Heart left ventricle (tissue), 16 donors: ENCODE measurements at regions not wholly inside any gene's neighbourhood (a gene's known extent, or its start where the extent isn't known, plus 50 kb on each side); places are given as distances from the start of the nearest gene placed in this dataset.

ENCODE experiments used
- ATAC-seq, 4 donors: fragments of 200-7000 bp; cut with Tn5 transposase; one replicate each; pipeline ENCODE4 v1.9.1; 2020 to 2022; ENCODE audit warnings: moderate library complexity in 4 of 4, mild to moderate bottlenecking in 3 of 4, moderate number of reproducible peaks in 1 of 4
- DNase-seq, 5 donors: peaks; one replicate each; pipeline ENCODE4 v3.0.0-alpha.2; 2020
- H3K27ac ChIP-seq, 12 donors: fragments of 200-600 bp; sonication (generic) in 4 of 12; one replicate each; pipeline versions ENCODE4 v1.5.0 to v1.8.0; 2016 to 2022; ENCODE audit warnings: mild to moderate bottlenecking in 2 of 12
- H3K27me3 ChIP-seq, 9 donors: fragments of 200-600 bp; sonication (generic) in 2 of 9; one replicate each; pipeline versions ENCODE4 v1.5.1 to v1.8.0; 2016 to 2022; ENCODE audit warnings: mild to moderate bottlenecking in 3 of 9
- H3K36me3 ChIP-seq, 9 donors: fragments of 200-600 bp; sonication (generic) in 2 of 9; one replicate each; pipeline versions ENCODE4 v1.5.0 to v1.8.0; 2018 to 2022; ENCODE audit warnings: mild to moderate bottlenecking in 2 of 9
- H3K4me1 ChIP-seq, 12 donors: fragments of 200-600 bp; sonication (generic) in 4 of 12; one replicate each; pipeline versions ENCODE4 v1.5.0 to v1.8.0; 2016 to 2022; ENCODE audit warnings: mild to moderate bottlenecking in 3 of 12
- H3K4me3 ChIP-seq, 12 donors: fragments of 200-600 bp; sonication (generic) in 4 of 12; one replicate each; pipeline versions ENCODE4 v1.5.0 to v1.8.0; 2017 to 2022; ENCODE audit warnings: mild to moderate bottlenecking in 9 of 12, moderate library complexity in 4 of 12
- H3K9me3 ChIP-seq, 12 donors: fragments of 200-600 bp; sonication (generic) in 4 of 12; one replicate each; pipeline versions ENCODE4 v1.5.0 to v1.8.0; 2016 to 2022; ENCODE audit warnings: mild to moderate bottlenecking in 1 of 12
- CTCF ChIP-seq, 12 donors: fragments of 200-600 bp; sonication (generic) in 4 of 12; IDR thresholded peaks; one replicate each; pipeline versions ENCODE4 v1.5.0 to v1.8.0; 2018 to 2022; ENCODE audit warnings: antibody characterized with exemption in 12 of 12, mild to moderate bottlenecking in 5 of 12
- POLR2A ChIP-seq, 2 donors: fragments of 450-650 bp; IDR thresholded peaks; one replicate each; pipeline ENCODE4 v1.6.1; 2017; ENCODE audit warnings: antibody characterized with exemption in 2 of 2, mild to moderate bottlenecking in 2 of 2, moderate library complexity in 2 of 2
- WGBS, 4 donors: extraction: QIAGEN DNeasy Blood & Tissue Kit in 2 of 4; methylation state at CpG; one replicate each; pipeline versions ENCODE4 v1.1.5 to v1.1.7; 2013 to 2018; 5-methylcytosine and 5-hydroxymethylcytosine counted together
- intact Hi-C, 10 donors: fragments of 100-400 bp; cut with DNase I; formaldehyde crosslinking; loops; one replicate each; pipeline versions ENCODE4 v1.11.1 to v1.14.2; 2022
- donor health status: ischemic (EF 13 %, LVEDD 7.1; RV severe dilation, severe dysfunction).
- donor health status: healthy with polysubstance abuse.
- donor health status: DM: no; HTN: yes; CAD: no.
- donor health status: DM: no; HTN: no; CAD: no.
- donor health status: ischemic (EF 25% LVEDD 6.9; RV normal size, moderate dysfunction).
- donor health status: ischemic (EF 25% LVEDD 5.7; RV mildly dilated, moderate dysfunction).
- donor health status: healthy.
- donor health status: DM: yes; HTN: yes; CAD: no.
- donor health status: ischemic (EF 35%, LVEDD 5.7; RV mildly dilated, moderate dysfunction).
- donor health status: nonischemic (EF 11% LVEDD 7.7; RV severe dilation, severe dysfunction).
- donor health status: DM: yes; HTN: yes; CAD: no.
- donor health status: PGD.
- donor health status: ischemic (EF 29% LVEDD 5.4; RV normal size, mild dysfunction).
- donor health status: nonischemic (EF 23%, LVEDD 6.1; RV moderate dilation, normal function).

GRCh38 chr12:83808591-83808990 is 1104.0 kb downstream of the SLC6A15 start:
- ATAC-seq (no peak), DNase-seq (no peak)
- H3K27ac ChIP-seq: no peak overlapping the region
- H3K4me3 ChIP-seq: no peak overlapping the region
- no peaks in the 10 kb centered on the region for H3K27me3 ChIP-seq
- WGBS, 4 donors: 65 to 79% (median 73%) methylated on average over 3 of the region's 3 CpGs
- H3K9me3 ChIP-seq: no peaks in the 10 kb centered on the region
- no peak for TF ChIP-seq CTCF (IDR thresholded peaks at IDR 0.05)
- no peak for TF ChIP-seq POLR2A (IDR thresholded peaks at IDR 0.05)
- intact Hi-C loops: no loop called here
- no peaks in the 10 kb centered on the region for H3K36me3 ChIP-seq
- H3K4me1 ChIP-seq: no peaks in the 10 kb centered on the region

- H3K27me3 ChIP-seq: no peaks in the 10 kb centered on the region
- H3K4me3 ChIP-seq: no peak overlapping the region
- no peaks in the 10 kb centered on the region for H3K9me3 ChIP-seq
- intact Hi-C loops: no loop called here
- no peak overlapping the region for H3K27ac ChIP-seq
- H3K36me3 ChIP-seq: no peaks in the 10 kb centered on the region
- 86 to 91% (median 87%) methylated on average over 3 of the region's 3 CpGs for WGBS, 4 donors
- DNase-seq (no peak), ATAC-seq (no peak)
- H3K4me1 ChIP-seq: no peaks in the 10 kb centered on the region
- no peak for TF ChIP-seq CTCF (IDR thresholded peaks at IDR 0.05)
- no peak for TF ChIP-seq POLR2A (IDR thresholded peaks at IDR 0.05)
These were observed 1104.7 kb downstream of the SLC6A15 start for GRCh38 chr12:83807871-83808270.

- no peaks in the 10 kb centered on the region for H3K27me3 ChIP-seq
- no peaks in the 10 kb centered on the region for H3K4me1 ChIP-seq
- DNase-seq (no peak), ATAC-seq (no peak)
- intact Hi-C loops: no loop called here
- WGBS, 4 donors: 63 to 90% (median 81%) methylated on average over 4 of the region's 4 CpGs
- H3K4me3 ChIP-seq: no peak overlapping the region
- no peaks in the 10 kb centered on the region for H3K36me3 ChIP-seq
- H3K9me3 ChIP-seq: no peaks in the 10 kb centered on the region
- H3K27ac ChIP-seq: no peak overlapping the region
- no peak for TF ChIP-seq POLR2A (IDR thresholded peaks at IDR 0.05)
- no peak for TF ChIP-seq CTCF (IDR thresholded peaks at IDR 0.05)
These were observed 1106.7 kb downstream of the SLC6A15 start for GRCh38 chr12:83805873-83806272.

- ATAC-seq: no peak
- no peak for TF ChIP-seq CTCF (IDR thresholded peaks at IDR 0.05)
- no peak for TF ChIP-seq POLR2A (IDR thresholded peaks at IDR 0.05)
- Histone ChIP-seq H3K4me3 (no peak overlapping the region), H3K36me3 (no peaks in the 10 kb centered on the region), H3K27ac (no peak overlapping the region), H3K27me3 (no peaks in the 10 kb centered on the region), H3K9me3 (no peaks in the 10 kb centered on the region), H3K4me1 (no peaks in the 10 kb centered on the region)
- whole genome bisulfite sequencing, 4 donors: 74 to 82% (median 78%) methylated on average over 4 of the region's 4 CpGs
- intact Hi-C loops: no loop called here
- no peak for DNase-seq
These were observed 1107.3 kb downstream of the SLC6A15 start for GRCh38 chr12:83805156-83805772.
